GM23338 (cell line): ENCODE measurements at regions not wholly inside any gene's neighbourhood (a gene's known extent, or its start where the extent isn't known, plus 50 kb on each side); places are given as distances from the start of the nearest gene placed in this dataset.

Source experiments
- CREB1 ChIP-seq: fragments of 250-450 bp; sonication (Bioruptor Pico); IDR thresholded peaks from 2 replicates; pipeline ENCODE4 v1.5.0; 2020; ENCODE audit warnings: low read depth, mild to moderate bottlenecking, moderate library complexity
- CTCF ChIP-seq, 2 experiments: fragments of 200-600 bp in 1 of 2; sonication (generic) in 1 of 2; conservative IDR thresholded peaks; 2 replicates each; pipeline versions ENCODE4 v1.5.1 to v1.6.1; 2016 to 2017; ENCODE audit warnings: antibody characterized with exemption in 2 of 2, low read depth in 2 of 2, mild to moderate bottlenecking in 2 of 2, moderate library complexity in 1 of 2
- ETS1 ChIP-seq: IDR thresholded peaks from 2 replicates; pipeline ENCODE4 v1.6.1; 2016; ENCODE audit warnings: antibody characterized with exemption
- EZH2 ChIP-seq: fragments of 200-600 bp; sonication (generic); IDR thresholded peaks from one replicate; pipeline ENCODE4 v1.8.0; 2017; ENCODE audit warnings: antibody characterized with exemption, mild to moderate bottlenecking, low read depth; ENCODE audit not compliant: unreplicated experiment
- EZH2phosphoT487 ChIP-seq: fragments of 200-600 bp; sonication (generic); IDR thresholded peaks from one replicate; pipeline ENCODE4 v1.8.1; 2018; ENCODE audit warnings: antibody characterized with exemption; ENCODE audit not compliant: unreplicated experiment
- JUNB ChIP-seq: IDR thresholded peaks from one replicate; pipeline ENCODE4 v1.6.1; 2016; ENCODE audit warnings: antibody characterized with exemption; ENCODE audit not compliant: unreplicated experiment
- NANOG ChIP-seq: IDR thresholded peaks from 2 replicates; pipeline ENCODE4 v1.6.1; 2016; ENCODE audit warnings: antibody characterized with exemption, borderline replicate concordance
- POLR2AphosphoS5 ChIP-seq: IDR thresholded peaks from 2 replicates; pipeline ENCODE4 v1.6.1; 2016; ENCODE audit warnings: antibody characterized with exemption, low read depth
- REST ChIP-seq: IDR thresholded peaks from one replicate; pipeline ENCODE4 v1.6.1; 2018; ENCODE audit warnings: antibody characterized with exemption; ENCODE audit not compliant: unreplicated experiment
- ZNF114 ChIP-seq: fragments of 250-450 bp; sonication (Bioruptor Pico); IDR thresholded peaks from 2 replicates; pipeline ENCODE4 v1.5.0; 2020; ENCODE audit warnings: mild to moderate bottlenecking, moderate library complexity

GRCh38 chr2:34045101-34045655 is 446.1 kb upstream of the FAM98A start:
- TF ChIP-seq CTCF (conservative IDR thresholded peaks at IDR 0.05; ENCODE audit: low read depth in 2 of 2) (no peak), EZH2 (no peak), POLR2AphosphoS5 (no peak), CREB1 (CRISPR knock-in tag) (no peak), REST (no peak), ETS1 (no peak), EZH2phosphoT487 (no peak), NANOG (no peak), ZNF114 (CRISPR knock-in tag) (no peak), JUNB (no peak)
